ENCODE measurements at regions not wholly inside any gene's neighbourhood (a gene's known extent, or its start where the extent isn't known, plus 50 kb on each side); places are given as distances from the start of the nearest gene placed in this dataset.
"Not testable (repeated sequence)": the region's sequence is repeated elsewhere in the genome, so short reads cannot be mapped to it uniquely, and the experiment has no call there.

DNA sequence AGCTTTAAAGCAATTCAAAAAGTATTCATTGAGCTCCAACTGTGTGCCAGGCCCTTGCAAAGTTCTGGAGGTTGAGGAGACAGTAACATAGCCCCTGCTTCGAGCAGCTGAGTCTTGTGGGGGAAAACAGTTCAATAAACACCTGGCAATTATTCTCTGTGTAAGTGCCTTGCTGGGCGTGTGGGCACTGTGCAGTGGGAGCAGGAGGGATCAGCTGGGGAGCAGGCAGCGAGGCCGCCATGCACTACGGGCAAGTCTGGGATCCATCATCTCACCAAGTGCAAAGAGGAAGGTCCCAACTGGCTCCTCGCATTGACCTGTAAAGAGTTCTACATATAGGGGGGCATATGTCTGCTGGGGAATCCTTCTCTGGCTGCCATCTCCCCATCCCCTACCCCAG, 342.2 kb upstream of the HS6ST1 start:
- DNase-seq (ENCODE audit: low read depth): no peak

DNA sequence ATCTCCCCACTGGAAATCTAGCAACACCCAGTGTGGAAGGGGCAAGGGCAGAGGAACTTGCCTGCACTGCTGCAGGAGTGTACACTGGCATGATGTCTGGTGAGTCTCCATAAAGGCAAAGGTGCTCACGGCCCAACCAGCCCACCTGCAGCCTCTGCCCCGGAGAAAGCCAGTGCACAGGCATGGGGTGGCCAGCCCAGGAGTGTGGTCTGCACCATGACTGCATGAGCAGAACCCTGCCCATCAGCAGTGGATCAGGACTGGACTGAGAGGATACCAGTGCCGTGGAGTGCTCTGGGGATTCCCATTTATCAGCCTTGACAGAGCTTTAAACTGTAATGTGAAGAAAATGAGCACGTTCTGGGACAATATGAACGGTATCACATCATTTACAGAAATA, 342.6 kb upstream of the HS6ST1 start:
- DNase-seq (ENCODE audit: low read depth): no peak

DNA sequence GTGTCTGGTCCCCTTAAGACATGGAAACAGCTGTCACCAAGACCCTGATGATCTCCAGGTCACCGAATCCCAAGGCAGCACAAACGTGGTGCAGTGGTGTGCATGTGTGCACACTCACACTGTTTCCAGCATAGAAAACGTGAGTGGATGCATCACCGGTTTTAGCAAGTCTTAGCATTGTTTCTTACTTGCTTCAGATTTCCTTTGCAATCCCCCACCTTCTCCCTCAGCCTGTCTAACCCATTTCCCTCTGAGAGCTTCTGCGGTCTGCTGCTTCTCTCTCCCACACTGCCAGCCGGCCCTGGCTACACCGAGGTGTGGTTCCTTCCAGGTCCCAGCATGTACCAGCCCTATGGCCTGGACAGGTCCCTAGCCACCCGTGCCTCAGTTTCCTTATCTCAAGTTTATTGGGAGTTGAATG, 343.4 kb upstream of the HS6ST1 start:
- DNase-seq (ENCODE audit: low read depth): no peak

DNA sequence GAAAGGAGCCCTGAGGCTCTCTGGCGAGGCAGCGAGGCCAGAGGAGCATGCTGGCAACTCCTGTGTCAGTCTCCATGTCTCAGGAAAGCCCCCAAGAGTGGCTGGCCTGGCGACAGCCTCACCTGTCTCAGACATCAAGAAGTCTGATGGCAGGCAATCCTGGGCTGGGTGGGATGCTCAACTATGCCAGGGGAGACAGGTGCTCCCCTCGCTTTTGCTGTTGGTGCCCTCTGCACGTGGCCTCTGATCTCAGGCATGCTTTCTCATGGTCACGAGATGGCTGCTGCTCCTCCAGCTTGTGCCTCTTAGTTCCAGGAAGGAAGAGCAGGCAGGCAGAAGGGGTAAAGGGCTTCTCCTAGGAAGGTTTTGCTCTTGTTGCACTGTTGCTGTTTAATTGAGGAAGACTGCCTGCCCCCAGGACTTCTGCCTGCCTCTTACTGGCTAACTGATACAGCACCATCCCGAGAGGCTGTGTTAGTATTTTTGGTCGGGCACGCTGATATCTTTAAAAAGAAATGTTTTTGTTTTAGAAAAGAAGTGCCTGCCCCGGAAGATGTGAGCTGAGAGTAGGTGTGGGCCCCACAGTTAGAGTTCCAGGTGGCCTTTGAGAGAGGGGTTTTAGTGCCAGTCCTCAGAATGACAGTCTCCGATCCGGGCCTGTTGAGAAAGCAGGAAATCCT, 344.8 kb upstream of the HS6ST1 start:
- no peak for DNase-seq (ENCODE audit: low read depth)

DNA sequence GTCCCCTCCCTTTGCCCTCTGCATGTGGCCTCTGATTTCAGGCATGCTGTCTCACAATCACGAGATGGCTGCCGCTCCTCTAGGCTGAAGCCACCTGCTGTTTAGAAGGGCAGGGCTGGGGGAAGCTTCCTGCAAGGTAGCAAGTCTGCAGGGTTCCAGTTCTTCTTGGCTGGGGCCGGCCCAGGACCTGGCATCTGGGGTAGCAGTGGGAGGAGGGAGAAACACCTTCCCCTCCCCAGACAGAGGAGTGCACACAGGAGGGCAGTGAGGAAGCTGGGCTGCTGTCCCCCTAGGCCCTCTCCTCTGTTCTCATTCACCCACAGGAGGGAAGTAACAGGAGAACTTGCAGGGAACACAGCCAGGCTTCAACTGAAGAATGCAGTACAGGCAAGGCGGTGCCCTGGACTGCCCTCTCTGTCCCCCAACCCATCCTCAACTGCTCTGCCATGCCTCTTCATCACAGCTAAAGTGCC, 345.9 kb upstream of the HS6ST1 start:
- no peak for DNase-seq (ENCODE audit: low read depth)

DNA sequence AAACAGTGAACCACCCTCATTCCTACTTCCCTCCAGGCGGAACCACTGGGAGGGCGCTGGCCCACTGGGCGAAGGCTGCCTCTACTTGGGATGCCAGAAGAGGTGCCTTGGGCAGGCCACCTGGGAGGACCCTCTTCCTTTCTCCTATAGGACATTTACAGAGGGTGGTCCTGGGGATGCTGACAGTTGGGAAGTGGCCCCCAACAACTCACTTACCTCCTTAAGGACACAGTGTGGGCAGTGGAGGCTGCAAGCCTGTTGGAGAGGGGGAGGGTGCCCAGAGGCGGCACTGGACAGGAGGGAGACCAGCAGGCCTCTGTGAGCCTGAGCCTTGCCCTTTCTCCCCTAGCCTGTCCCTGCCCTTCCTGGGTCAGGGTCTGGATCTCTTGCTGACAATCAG, 346.4 kb upstream of the HS6ST1 start:
- DNase-seq (ENCODE audit: low read depth): no peak

DNA sequence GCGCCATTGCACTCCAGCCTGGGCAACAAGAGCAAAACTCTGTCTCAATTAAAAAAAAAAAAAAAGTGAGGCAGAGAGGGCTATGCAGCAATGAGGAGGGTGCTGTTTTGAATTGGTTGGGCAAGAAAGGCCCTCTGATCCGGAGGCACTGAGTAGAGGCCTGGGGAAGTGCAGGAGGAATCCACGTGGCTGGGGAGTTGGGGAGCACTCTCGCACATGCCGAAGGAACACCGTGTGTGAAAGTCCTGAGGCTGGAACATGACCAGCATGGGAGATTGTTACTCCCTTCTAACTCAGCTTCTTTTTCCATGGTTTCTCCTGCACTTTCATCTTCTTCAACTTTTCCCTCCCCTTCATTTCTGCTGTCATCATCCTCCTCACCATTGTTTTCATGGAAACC, 347.9 kb upstream of the HS6ST1 start:
- DNase-seq (ENCODE audit: low read depth): no peak

DNA sequence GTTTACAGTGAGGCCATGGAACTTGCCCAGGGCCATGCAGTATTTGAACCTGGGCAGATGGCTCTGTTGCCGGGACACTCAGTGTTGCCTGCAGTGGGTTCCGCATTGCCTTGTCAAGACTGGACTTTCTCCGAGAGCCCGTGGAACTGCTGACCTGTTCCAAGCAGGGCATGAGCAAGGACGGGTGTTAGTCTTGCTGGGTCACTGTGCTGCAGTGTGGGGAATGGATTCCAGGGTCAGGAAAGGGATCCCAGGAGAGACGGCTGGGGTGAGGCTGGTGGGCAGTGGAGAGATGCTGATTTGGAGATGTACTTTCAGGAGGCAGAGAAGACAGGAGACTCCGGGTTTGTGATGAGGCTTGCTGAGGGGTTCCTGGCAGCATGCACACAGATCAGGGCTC, 348.7 kb upstream of the HS6ST1 start:
- DNase-seq (ENCODE audit: low read depth): no peak

DNA sequence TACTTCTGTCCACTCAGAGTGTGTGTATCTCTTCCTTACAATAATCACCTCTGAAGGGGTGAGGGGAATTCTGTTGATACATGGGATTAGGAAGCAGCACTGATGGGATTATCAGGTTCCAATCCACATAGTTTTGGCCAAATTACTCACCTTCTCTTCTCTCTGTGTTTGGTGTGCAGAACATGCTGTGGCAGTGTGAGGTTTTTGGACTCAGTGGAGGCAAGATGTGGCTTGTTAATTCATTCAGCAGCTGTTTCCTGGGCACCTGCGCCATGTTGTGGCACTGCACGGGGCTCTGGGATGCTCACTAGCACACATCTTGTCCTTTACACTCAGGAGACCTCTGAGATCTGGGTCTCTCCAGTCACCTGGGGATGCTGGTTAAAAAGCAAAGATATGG, 350.3 kb upstream of the HS6ST1 start:
- no peak for DNase-seq (ENCODE audit: low read depth)

DNA sequence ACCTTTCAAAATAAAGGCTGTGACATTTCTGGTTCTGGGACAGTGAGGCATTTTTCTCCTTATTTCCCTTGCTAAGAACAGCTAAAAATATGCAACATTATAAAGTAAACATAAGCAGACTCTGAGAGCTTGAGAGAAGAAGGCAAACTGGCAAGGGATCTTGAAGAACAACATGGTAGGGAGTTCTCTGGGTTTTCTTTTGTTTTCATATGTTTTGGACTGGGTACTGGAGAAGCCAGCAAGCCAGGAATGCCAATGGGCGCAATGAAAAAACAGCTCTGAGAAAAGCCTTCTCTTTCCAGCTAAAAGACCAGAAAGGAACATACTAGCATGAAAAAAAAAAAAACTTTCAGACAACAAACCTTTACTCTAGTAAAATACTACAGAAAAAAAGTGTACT, 351.4 kb upstream of the HS6ST1 start:
- no peak for DNase-seq (ENCODE audit: low read depth)

DNA sequence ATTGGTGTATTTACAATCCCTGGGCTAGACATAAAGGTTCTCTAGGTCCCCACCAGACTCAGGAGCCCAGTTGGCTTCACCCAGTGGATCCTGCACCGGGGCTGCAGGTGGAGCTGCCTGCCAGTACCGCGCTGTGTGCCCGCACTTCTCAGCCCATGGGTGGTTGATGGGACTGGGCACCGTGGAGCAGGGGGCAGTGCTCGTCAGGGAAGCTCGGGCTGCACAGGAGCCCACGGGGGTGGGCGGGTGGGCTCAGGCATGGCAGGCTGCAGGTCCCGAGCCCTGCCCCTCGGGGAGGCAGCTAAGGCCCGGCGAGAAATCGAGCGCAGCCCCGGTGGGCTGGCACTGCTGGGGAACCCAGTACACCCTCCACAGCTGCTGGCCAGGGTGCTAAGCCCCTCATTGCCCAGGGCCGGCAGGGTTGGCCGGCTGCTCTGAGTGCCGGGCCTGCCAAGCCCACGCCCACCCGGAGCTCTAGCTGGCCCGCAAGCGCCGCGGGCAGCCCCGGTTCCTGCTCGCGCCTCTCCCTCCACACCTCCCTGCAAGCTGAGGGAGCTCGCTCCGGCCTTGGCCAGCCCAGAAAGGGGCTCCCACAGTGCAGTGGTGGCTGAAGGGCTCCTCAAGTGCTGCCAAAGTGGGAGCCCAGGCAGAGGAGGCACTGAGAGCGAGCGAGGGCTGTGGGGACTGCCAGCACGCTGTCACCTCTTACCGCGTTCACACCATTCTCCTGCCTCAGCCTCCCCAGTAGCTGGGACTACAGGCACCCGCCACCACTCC, 353.5 kb upstream of the HS6ST1 start:
- DNase-seq (ENCODE audit: low read depth): not testable (repeated sequence)

DNA sequence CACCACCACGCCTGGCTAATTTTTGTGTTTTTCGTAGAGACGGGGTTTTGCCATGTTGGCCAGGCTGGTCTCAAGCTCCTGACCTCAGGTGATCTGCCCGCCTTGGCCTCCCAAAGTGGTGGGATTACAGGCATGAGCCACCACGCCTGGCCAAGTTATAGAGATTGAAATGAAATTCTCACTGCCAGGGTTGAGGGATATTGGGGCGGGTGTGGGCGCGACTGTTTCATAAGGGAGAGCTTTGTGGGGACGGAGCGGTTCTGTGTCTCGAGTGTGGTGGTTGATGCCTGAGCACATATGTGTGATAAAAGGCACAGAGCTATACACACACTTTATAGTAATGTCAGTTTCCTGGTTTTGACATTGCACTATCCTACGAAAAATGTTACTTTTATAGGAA, 361.0 kb upstream of the HS6ST1 start:
- DNase-seq (ENCODE audit: low read depth): not testable (repeated sequence)

DNA sequence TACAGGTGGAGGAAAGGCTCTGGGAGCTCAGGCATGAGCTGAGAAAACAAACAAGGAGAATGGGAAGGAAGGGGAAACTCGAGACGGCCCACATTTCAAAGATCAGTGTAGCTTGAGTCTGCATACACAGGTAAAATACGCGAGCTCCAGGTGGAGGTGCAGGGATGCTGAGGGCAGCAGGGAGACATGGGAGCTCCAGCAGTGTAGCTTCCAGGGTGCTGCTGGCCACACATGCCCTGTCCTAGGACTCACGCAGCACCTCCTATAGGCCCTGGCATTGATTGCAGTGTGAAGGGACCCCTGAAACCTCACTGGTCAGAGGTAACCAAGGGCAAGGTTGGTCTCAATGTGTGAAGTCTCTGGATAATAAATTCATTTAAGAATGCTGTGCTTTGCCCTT, 362.8 kb upstream of the HS6ST1 start:
- DNase-seq (ENCODE audit: low read depth): no peak

DNA sequence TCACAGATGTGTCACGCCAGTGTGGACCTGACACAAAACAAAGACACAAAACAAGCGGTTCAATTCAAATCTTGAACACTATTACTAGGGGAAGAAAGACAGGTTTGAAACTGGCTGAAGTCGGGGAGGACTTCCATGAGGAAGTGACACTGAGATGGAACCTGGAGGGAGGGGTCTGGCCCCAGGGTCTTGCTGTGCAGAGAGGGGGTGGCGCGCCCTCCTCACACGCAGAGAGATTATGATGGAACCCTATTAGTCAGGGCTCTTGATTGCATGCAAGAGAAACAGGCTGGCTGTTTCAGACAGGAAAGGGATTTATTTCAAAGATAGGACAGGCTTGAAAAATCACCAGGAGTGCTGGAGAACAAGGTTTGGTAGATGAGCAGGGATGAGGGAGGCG, 363.6 kb upstream of the HS6ST1 start:
- no peak for DNase-seq (ENCODE audit: low read depth)

DNA sequence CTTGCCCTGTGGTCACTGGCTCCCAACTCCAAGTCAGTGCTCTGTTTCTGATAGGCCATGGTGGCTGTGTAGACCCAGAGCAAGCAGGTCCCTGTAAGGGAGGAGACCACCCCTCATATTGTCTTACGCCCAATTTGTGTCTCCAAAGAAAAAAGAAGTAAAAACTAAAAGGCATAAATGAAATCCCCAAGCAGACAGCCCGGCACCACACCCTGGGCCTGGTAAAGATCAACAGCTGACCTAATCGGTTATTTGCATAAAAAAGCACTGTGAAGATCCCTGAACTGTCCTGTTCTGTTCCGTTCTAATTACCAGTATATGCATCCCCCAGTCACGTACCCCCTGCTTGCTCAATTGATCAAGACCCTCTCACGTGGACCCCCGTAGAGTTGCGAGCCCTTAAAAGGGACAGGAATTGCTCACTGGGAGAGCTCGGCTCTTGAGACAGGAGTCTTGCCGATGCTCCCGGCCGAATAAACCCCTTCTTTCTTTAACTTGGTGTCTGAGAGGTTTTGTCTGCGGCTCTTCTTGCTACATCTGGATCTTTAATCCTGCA, 364.1 kb upstream of the HS6ST1 start:
- no peak for DNase-seq (ENCODE audit: low read depth)

DNA sequence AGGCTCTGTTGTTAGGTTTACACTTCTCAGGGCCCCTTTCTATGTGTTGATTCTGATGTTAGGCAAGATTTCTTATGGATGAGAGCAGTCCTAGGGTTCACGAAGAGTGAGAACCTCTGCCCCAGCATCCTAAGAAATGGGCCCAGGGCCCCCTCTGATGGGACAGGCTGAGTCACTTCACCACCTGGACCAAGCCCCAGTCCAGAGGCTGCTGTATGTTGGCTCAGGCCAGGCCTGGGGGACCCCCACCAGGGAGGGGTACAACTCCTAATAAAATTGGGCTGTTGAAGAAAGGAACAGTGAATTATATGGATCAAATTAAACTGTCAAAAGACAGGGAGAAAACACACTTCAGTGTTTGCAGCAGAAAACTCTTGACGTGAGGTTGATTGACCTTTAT, 365.9 kb upstream of the HS6ST1 start:
- DNase-seq (ENCODE audit: low read depth): no peak

DNA sequence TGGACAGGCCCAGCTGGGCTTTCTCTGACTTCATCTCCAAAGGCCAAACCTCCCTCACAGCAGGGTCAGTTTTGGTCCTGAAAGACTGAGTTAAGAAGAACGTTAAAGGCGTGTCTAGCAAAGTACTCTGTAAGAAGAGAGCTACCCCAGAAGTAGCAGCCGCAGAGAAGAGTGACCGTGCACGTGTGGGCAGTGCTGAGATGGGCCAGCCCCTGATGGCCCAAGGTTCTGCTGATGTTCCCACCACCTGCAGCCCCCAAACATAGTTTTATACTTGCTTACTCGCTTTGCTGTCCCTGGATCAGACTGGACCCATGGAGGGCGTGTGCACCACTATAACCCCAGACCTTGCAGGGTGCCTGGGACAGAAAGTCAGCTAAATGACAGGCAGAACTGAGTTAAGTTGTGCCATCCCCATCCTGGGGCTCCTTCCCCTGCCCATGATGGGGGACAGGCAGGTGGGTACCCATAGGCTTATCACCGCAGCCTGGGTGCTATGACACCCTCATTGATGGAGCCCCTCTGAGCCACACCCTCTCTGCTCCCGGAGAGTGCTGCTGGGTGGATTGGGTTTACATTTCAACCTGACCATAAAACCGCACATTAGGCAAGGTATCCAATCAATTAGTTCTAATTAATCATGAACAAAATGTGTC, 367.3 kb upstream of the HS6ST1 start:
- DNase-seq (ENCODE audit: low read depth): no peak

DNA sequence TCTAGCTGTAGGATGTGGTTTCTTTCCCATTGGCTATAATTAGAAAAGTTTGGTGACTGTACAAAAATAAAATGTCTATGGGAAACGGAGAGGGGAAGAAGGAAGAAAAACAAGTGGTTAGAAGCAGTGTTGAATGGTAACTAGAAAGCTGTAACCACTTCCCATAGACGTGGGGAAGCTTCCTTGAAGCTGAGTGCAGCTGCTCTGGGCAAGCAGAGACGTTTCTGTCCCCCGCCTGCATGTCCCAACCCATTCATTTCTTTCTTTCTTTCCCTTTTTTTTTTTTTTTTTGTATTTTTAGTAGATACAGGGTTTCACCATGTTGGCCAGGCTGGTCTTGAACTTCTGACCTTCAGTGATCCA, 367.8 kb upstream of the HS6ST1 start:
- no peak for DNase-seq (ENCODE audit: low read depth)

DNA sequence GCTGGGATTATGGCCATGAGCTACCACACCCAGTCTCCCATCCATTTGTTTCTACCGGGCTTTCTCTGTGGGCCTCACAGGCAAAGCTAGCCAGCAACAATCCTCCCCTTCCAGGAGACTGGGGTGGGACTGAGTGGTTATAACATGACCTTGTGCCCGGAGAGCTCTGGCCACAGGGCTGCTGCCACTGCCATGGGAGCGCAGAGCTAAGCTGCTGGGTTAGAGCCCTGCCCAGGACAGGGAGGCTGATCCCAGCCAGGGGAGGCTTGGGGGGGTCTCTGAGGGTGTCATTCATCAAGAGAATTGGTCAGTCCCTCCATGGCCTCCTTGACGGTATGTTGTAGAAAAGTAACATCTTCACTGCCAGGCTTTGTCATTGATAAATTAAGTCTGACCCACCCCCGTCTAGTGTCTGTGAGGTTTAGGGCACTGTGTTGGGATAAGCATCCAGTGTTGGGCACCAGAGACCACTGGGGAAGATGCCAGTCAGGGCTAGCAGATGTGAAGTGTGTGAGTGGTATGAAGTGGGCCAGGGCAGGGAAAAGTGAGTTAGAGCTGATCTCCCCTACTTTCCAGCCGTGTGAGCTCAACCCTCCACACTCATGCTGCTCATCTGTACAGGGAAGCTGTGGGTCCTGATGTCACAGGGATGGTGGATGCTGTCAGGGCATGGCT, 368.4 kb upstream of the HS6ST1 start:
- no peak for DNase-seq (ENCODE audit: low read depth)

DNA sequence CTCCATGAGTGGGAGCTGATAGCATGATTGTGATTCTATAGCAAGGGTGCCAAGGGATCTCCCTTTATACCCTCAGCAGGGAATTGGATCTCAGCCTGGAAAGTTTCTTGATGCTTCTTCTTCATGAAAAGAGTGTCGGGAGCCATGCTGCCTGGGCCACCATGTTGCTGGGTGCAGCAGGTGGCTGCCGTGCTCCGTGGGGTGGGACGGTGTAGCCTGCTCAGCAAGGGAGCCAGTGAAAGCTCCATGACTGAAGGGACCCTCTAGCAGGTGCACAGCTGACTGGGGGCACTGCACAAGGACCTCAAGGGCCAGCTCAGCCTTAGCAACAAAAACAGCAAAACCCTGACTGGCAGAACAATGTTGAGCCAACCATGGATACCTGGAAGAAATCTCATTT, 368.9 kb upstream of the HS6ST1 start:
- no peak for DNase-seq (ENCODE audit: low read depth)

DNA sequence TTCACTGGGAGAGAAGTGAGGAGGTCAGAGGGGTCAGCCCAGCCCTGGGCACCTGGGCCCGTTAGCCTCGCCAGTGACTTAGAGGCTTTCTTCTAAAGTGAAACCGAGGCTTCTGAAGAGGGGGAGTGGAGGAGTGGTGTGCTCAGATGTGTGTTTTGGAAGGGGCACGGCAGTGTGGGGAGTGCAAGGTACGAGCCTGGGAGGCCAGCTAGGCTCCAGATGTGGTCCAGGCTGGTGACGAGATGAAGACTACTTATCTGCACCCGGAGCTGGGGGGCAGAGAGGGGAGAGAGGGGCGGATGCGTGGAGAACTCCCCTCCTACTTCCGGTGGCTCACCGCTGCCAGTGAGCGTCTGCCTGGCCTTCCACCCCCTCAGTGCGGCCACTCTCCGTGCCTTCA, 371.3 kb upstream of the HS6ST1 start:
- no peak for DNase-seq (ENCODE audit: low read depth)

DNA sequence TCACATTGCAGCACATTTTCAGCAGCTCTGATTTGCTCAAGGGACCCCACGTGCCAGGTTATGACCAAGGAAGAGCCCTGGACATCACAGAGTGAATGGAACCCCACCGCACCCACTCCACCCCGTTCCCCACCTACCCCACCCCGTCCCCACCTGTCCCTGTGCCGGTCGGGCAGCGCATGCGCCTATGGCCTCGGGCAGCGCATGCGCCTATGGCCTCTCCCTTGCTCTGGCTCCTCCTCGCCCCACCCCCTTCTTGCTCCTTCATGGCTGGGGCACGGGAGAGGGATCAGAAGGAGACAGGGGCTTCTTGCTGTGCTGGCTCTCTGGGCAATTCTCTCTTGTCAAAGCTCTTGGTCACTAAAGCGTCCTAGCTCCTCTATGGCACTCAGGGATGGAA, 371.8 kb upstream of the HS6ST1 start:
- no peak for DNase-seq (ENCODE audit: low read depth)

Measured in non-pigmented ciliary epithelial cell (primary cell).